ENCODE measurements at regions not wholly inside any gene's neighbourhood (a gene's known extent, or its start where the extent isn't known, plus 50 kb on each side); places are given as distances from the start of the nearest gene placed in this dataset.

DNA sequence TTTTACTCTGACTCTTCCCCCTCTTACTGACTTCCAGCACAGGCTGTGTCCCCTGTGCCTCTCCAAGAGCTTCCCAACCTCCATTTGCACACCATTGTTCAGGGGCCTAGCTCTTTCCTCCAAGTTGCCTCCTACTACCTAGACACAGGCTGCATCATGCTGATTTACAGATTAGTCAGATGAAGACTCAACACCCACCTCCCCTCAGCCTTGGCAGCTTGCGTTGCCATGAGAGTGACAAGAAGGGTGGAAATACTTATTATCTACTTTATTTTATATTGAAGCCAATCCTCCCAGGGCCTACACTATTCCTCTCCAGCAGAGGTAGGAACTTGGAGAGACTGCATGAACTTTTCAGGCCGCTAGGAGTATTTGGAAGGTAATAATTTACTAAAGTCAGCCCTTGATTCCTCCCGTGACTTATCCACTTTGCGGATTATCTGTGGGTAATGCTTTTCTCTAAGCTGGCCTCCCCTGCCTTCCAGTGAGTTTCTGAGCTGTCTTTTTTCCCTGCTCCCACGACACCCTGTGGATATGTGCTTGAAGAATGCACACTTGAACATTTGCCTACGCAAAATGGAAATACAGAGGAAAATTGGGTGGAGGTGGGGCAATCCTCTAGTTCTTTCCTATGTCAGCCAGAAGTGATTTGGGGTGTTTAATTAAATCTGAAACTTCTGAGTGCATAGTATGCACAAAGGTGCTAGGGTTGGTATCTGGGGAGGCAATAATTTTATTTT is 74.1 kb upstream of the TMEM164 start:
- DNase-seq (ENCODE audit: low spot score), result no peak

DNA sequence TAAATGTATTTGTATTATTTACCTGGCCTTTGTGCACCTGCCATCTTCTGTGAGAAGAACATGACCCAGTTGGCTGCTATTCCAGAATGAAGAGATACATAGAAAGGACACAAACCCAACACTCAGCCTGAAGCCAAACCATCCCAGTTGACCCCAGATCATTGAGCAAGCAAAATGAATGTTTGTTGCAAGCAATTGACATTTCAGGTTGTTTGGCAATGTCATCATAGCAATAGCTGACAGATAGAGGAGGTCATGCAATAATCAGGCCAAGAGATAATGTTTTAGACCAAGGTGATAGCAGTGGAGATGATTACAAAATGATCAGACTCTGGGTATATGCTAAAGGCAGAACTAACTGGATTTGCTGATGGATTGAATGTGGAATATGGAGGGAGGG is 71.2 kb upstream of the TMEM164 start:
- no peak for DNase-seq (ENCODE audit: low spot score)

DNA sequence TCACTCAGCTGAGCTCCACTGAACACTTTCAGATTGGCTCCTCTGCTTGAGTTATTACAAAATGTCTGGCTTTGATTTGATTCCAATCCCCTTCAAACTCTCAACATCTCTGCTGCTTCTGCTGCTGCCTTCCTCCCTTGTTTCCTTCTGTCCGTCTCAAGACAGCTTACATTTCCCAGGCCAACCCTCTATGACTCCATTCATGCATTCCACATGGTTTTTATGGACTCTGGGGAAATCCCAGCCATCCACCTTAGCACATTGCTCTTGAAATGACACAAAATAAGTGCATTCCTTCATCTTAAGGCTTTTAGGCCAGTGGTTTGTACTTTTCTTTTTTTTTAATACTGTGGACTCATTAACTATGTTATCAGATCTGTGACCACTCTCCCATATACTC is 68.5 kb upstream of the TMEM164 start:
- no peak for DNase-seq (ENCODE audit: low spot score)

DNA sequence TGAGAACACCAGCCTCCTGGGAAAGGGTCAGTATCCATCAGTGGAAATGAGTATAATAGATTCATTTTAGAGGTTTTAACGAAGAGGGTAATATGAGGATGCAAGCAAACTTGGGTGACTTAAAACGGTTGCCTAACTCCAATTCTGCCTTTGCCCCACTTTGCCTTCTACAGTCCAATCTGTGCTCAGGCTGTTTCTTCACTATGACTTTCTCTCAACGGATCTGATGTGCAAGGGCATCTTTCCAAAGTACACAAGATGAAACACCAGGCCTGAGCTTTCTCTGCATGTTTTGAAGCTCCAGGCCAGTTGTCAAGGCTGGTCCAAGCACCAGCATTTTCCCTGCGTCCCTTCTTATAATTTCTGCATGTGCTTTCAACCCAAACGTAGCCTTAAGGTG is 68.0 kb upstream of the TMEM164 start:
- no peak for DNase-seq (ENCODE audit: low spot score)

DNA sequence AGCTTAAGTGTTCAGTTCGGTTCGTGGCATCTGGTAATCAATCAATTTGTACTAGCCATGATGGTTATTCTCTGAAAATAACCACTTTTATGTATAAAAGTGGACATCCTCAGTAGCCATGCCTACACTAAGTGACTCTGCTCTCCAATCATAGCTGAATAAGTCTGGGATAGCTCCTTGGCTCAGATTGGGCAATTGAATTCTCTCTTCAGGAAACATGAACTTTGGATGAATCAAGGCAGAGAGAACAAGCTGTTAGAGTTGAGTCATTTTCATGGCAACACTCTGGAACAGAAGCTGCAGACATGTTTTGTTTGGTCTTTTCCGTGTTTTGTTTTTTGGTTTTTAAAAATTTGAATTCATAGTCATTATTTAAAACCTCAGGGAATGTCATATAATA is 66.8 kb upstream of the TMEM164 start:
- no peak for DNase-seq (ENCODE audit: low spot score)

DNA sequence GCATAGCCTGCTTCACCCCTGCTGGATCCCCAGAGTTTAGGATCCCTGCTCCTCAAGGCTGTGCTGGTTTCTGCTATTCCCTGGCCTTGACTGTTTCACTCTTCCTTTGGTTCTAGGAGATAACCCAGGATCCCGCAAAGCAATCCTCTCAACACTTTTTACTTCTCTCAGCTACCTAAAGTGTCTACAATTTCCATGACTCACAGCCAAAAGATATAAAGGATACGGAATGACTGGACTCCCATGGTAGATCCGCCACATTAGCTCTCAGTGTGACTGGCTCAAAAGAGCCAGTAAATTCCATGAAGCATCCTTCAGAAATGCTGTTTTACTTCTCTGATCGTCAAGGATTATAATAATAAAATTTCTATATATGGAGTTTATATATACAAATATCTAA is 66.3 kb upstream of the TMEM164 start:
- DNase-seq (ENCODE audit: low spot score), result no peak

DNA sequence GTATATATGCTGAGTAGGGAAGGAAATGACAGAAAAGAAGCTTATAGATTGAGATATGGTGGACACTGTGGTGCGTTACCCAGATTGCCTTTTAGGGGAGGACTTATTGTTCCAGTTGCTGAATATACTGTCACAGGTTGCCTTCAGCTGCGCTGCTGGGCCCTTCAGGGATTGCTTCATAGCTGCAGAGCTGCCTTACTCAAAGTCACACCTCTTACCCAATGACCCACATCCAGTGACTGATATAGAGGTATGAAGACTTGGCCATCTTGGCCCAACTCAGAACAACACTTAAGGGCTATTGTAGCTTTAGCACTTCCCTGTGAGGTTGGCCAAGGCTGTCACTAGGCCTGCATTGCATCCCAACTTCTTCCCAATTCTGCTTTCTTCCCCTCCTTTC is 63.4 kb upstream of the TMEM164 start:
- DNase-seq (ENCODE audit: low spot score), result no peak

DNA sequence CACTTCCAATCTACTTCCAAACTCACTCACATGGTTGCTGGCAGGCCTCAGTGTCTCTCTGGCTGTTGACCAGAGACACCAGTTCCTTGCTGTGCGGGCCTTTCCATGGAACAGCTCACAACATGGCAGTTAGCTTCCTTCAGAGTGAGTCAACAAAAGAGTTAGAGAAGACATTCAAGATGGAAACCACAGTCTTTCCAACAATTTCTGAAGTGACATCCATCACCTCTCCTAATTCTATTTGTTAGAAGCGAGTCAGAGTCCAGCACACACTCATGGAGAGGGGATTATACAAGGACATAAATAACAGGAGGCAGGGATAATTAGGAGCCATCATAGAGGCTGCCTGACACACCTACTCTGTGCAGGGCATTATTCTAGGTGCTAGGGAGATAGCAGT is 62.5 kb upstream of the TMEM164 start:
- no peak for DNase-seq (ENCODE audit: low spot score)

DNA sequence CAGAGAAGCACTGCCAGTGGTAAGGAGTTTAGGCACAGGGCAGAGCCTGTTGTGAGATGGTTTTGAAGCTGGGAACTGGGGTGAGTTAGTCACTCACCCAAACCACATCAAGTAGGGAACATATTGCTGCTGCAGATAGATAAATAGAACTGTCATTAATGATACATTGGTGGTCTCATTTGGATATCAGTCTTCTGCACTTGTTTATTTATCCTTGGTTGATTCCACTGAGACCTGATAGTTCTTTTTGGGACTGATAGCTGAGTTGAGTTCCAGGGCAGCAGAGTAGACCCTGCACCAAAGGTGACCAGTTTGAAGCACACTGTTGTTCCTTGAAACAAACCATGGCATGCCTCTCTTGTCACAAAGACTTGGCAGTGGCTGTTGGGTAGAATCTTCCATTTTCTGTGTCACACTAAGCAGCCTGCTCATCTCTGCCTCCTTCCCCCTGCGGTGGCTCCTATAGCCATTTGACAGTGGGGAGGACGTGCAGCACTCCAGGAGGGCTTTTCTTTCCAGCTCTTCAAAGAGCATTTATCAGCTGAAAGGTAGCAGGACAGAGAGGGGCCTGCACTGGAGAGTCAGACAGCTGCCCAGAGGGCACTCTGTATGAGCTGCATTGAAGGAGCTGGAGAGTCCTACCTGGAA is 59.7 kb upstream of the TMEM164 start:
- no peak for DNase-seq (ENCODE audit: low spot score)

DNA sequence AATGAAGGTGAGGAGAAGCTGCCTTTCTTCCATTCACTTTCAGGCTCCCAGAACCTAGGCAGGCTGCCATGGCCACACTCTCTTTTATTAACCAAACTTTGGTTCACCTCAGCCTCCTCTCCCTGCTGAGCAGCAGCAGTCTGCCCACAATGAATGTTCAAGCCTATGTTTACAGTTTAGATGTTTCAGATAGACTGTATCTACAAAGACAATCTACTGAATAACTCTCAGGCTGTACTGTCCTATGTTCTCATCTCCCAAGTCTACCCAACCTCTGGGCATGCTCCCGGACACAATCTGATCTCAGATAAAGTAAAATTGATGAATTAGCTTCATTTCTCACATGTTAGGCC is 59.2 kb upstream of the TMEM164 start:
- DNase-seq (ENCODE audit: low spot score), result no peak

DNA sequence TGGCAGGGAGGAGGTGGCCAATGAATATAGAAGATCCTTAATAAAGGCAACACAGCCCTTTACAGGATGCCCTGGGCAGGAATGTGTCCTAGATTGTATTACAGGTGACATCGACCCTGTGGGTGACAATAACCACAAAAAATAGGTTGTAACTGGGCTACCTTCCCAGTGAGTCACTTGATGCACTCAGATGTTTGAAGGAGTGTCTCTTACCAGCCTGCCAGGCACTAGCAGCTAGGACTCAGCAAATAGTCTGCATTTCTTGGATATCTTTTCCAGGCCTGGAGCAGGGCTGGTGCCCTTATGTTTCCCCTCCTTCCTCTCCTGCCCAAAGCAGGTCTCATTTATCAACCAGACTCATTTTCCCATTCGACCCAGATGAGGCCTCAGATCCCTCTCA is 50.9 kb upstream of the TMEM164 start:
- DNase-seq (ENCODE audit: low spot score), result no peak

DNA sequence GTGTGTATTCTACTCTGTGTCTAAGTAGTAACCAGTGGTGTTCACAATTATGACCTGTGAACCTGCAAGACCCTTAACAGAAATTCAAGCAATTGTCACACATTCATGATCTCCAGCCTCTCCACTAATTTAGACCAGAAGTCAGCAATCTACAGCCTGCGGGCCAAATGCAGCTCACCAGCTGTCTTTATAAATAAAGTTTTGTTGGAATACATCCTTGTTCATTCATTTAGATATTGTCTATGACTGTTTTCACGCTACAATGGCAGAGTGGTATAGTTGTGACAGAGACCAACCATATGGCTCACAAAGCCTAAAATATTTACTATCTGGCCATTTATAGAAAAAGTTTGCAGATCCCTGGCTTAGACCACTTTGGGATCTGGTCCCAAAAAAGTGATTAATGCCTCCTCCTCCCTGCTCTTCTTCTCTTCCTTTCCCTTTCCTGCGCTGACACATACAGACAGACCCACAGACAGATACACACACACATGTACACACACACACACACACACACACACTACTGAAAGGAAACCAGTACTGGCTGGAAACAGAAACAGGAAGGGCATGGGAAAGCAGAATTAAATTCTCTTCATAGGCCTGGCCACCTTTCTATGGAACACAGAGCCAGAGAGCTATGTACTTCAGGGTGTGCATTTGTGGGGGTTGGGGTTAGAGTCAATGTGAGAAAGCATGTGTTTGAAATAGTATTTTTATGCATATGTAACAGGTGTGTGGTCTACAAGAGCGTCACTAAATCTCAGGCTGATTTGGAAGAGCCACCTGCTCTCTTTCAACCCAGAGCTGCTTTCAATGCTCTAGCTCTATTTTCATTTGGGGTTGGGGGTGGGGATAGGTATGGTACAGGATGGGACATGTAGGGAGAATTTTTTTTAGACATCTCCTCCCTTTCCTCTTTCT is 49.7 kb upstream of the TMEM164 start:
- DNase-seq (ENCODE audit: low spot score), result no peak

Measured in COLO829 (cell line).